ENCODE measurements at regions not wholly inside any gene's neighbourhood (a gene's known extent, or its start where the extent isn't known, plus 50 kb on each side); places are given as distances from the start of the nearest gene placed in this dataset.

DNA sequence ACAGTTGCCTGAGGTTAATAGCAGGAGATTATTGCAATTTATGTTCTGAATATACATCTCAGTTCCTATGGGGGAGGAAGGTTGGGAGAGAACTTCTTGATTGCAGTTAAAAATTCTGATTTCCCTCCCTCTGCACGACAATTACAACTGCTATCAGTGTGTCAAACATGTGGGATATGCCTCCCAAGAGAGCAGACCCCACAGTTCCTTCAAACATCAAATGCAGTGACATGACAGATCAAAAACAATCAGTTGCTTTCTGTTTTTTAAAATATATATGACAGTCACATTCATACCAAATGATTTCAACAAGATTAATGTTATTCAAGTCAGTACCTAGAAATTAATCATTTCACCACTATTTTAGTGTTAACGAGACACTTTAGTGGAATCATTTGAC lies 639.0 kb downstream of the EDEM1 start:
- 59% methylated on average over 2 of the region's 2 CpGs for WGBS
- no peak for ATAC-seq

GRCh38 chr3:5828251-5828650 lies 640.7 kb downstream of the EDEM1 start:
- Histone ChIP-seq H3K27me3 (ENCODE audit: control insufficient read depth, insufficient read depth) (no peaks in the 10 kb centered on the region), H3K4me3 (ENCODE audit: low read length) (no peak overlapping the region), H3K4me1 (ENCODE audit: control insufficient read depth, insufficient read depth, low read length) (no peaks in the 10 kb centered on the region), H3K27ac (ENCODE audit: low read length) (no peak overlapping the region), H3K9me3 (ENCODE audit: control insufficient read depth, low read length) (no peaks in the 10 kb centered on the region)
- DNase-seq (no peak), ATAC-seq (no peak)
- intact Hi-C loops (cut with DNase I): no loop called here
- 70% methylated on average over 2 of the region's 2 CpGs for WGBS

More for the DNA sequence above, 639.0 kb downstream of the EDEM1 start:
- Histone ChIP-seq H3K27me3 (ENCODE audit: control insufficient read depth, insufficient read depth) (no peaks in the 10 kb centered on the region), H3K4me1 (ENCODE audit: control insufficient read depth, insufficient read depth, low read length) (no peaks in the 10 kb centered on the region), H3K9me3 (ENCODE audit: control insufficient read depth, low read length) (no peaks in the 10 kb centered on the region), H3K4me3 (ENCODE audit: low read length) (no peak overlapping the region), H3K27ac (ENCODE audit: low read length) (no peak overlapping the region)
- intact Hi-C loops (cut with DNase I): no loop called here
- no peak for DNase-seq

DNA sequence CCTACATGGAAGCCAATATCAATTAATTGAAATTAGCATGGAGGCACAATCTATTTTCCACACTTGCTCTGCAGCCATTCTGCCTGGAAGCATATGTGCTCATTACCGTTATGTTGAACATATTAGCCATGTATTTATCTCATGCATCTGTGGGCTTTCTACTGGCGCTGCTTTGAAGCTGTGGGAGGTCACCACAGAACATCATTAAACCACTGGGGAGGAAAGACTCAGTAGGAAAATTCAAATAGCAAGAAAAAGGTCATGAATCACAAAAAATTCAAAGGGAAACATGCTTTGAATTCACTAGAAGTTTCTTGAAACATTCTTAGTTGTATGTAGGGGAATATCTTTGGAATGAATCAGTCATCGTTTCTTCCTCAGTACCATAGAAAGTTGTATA lies 652.5 kb downstream of the EDEM1 start:
- H3K27me3 ChIP-seq (ENCODE audit: control insufficient read depth, insufficient read depth): no peaks in the 10 kb centered on the region
- H3K9me3 ChIP-seq (ENCODE audit: control insufficient read depth, low read length): no peaks in the 10 kb centered on the region
- no peak for DNase-seq
- WGBS: 66% methylated on average over 3 of the region's 3 CpGs
- H3K27ac ChIP-seq (ENCODE audit: low read length): no peak overlapping the region
- ATAC-seq: no peak
- no peaks in the 10 kb centered on the region for H3K4me1 ChIP-seq (ENCODE audit: control insufficient read depth, insufficient read depth, low read length)
- intact Hi-C loops (cut with DNase I): no loop called here
- no peak overlapping the region for H3K4me3 ChIP-seq (ENCODE audit: low read length)

GRCh38 chr3:5841599-5841998 lies 654.1 kb downstream of the EDEM1 start:
- H3K27me3 ChIP-seq (ENCODE audit: control insufficient read depth, insufficient read depth): no peaks in the 10 kb centered on the region
- no peak for DNase-seq
- intact Hi-C loops (cut with DNase I): no loop called here
- H3K9me3 ChIP-seq (ENCODE audit: control insufficient read depth, low read length): no peaks in the 10 kb centered on the region
- 62% methylated on average over 2 of the region's 2 CpGs for WGBS
- H3K27ac ChIP-seq (ENCODE audit: low read length): no peak overlapping the region
- no peak for ATAC-seq
- H3K4me3 ChIP-seq (ENCODE audit: low read length): no peak overlapping the region
- no peaks in the 10 kb centered on the region for H3K4me1 ChIP-seq (ENCODE audit: control insufficient read depth, insufficient read depth, low read length)

- H3K27ac ChIP-seq (ENCODE audit: low read length): no peak overlapping the region
- 59% methylated on average over 1 of the region's 1 CpG for WGBS
- intact Hi-C loops (cut with DNase I): no loop called here
These were observed 658.8 kb downstream of the EDEM1 start for GRCh38 chr3:5846261-5846660.

DNA sequence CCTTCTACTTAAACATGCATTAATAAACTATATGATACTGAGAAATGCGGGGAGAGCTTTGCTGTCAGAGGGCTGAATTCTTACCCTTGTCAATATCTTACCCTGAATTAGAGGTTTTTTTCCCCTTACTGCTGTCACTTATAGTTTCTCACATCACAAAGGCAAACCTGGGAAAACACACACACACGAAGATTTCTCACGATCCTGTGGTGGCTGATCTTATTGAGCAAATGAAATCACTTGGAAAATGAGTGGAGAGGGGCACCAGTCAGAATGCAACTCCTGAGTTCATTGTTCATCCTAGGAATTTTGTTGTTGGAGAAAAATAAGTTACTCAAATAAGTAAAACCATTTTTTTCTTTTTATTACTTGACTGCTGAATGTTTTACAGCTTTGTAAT lies 673.6 kb downstream of the EDEM1 start:
- Histone ChIP-seq H3K4me3 (ENCODE audit: low read length) (no peak overlapping the region), H3K4me1 (ENCODE audit: control insufficient read depth, insufficient read depth, low read length) (no peaks in the 10 kb centered on the region), H3K27me3 (ENCODE audit: control insufficient read depth, insufficient read depth) (no peaks in the 10 kb centered on the region), H3K27ac (ENCODE audit: low read length) (no peak overlapping the region), H3K9me3 (ENCODE audit: control insufficient read depth, low read length) (no peaks in the 10 kb centered on the region)
- DNase-seq (no peak), ATAC-seq (no peak)
- 44% methylated on average over 3 of the region's 3 CpGs for WGBS
- intact Hi-C loops (cut with DNase I): no loop called here

More at GRCh38 chr3:5846261-5846660, 658.8 kb downstream of the EDEM1 start:
- ATAC-seq: no peak
- H3K27me3 ChIP-seq (ENCODE audit: control insufficient read depth, insufficient read depth): no peaks in the 10 kb centered on the region
- no peaks in the 10 kb centered on the region for H3K4me1 ChIP-seq (ENCODE audit: control insufficient read depth, insufficient read depth, low read length)
- H3K4me3 ChIP-seq (ENCODE audit: low read length): no peak overlapping the region
- no peak for DNase-seq
- H3K9me3 ChIP-seq (ENCODE audit: control insufficient read depth, low read length): no peaks in the 10 kb centered on the region

- Histone ChIP-seq H3K4me1 (ENCODE audit: control insufficient read depth, insufficient read depth, low read length) (no peaks in the 10 kb centered on the region), H3K4me3 (ENCODE audit: low read length) (no peak overlapping the region), H3K27ac (ENCODE audit: low read length) (no peak overlapping the region), H3K9me3 (ENCODE audit: control insufficient read depth, low read length) (no peaks in the 10 kb centered on the region), H3K27me3 (ENCODE audit: control insufficient read depth, insufficient read depth) (no peaks in the 10 kb centered on the region)
- no peak for ATAC-seq
- DNase-seq: no peak
- intact Hi-C loops (cut with DNase I): no loop called here
- WGBS: 88% methylated on average over 2 of the region's 2 CpGs
These were observed 687.4 kb downstream of the EDEM1 start for GRCh38 chr3:5874931-5875341.

DNA sequence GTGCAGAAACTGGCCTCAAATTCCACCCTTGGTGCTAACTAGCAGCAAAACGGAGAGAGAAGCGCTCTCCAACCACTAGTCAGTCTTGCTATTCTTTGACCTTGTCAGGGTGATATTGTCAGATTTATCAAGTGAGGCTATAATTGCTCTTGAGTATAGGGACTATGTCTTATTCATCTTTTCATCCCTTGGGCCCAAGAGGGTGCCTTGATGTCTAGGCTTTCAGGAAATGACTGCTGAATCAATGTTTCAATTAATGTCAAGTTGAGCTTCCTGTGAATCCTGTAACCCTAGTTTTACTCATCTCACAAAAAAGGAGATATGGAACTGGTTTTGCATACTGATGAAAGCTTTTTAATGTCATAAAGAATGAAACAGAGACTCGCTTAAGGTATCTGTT lies 701.3 kb downstream of the EDEM1 start:
- WGBS: 52% methylated on average over 3 of the region's 3 CpGs
- DNase-seq (no peak), ATAC-seq (no peak)
- no peaks in the 10 kb centered on the region for H3K4me1 ChIP-seq (ENCODE audit: control insufficient read depth, insufficient read depth, low read length)
- no peak overlapping the region for H3K27ac ChIP-seq (ENCODE audit: low read length)
- no peaks in the 10 kb centered on the region for H3K27me3 ChIP-seq (ENCODE audit: control insufficient read depth, insufficient read depth)
- intact Hi-C loops (cut with DNase I): no loop called here
- no peaks in the 10 kb centered on the region for H3K9me3 ChIP-seq (ENCODE audit: control insufficient read depth, low read length)
- H3K4me3 ChIP-seq (ENCODE audit: low read length): no peak overlapping the region

DNA sequence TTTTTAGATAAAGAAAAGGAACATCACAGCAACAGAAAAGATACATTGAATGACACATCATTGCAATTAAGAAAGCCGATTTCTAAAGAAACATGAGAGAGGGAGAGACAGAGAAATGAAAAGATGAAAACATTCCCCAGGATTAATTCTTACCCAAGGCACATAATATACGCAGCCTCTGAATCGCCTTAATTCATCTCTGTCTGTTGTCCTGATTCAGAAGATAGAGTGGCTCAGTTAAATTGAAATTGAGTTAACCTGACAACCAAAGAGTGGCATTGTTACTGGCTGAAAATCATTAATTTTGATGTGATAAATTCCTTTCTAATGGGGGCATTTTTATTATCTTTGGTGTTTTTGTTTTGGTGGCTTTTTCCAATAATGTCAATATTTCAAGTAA lies 701.9 kb downstream of the EDEM1 start:
- DNase-seq: no peak
- intact Hi-C loops (cut with DNase I): no loop called here
- ATAC-seq: no peak
- 74% methylated on average over 3 of the region's 3 CpGs for WGBS
- H3K27me3 ChIP-seq (ENCODE audit: control insufficient read depth, insufficient read depth): no peaks in the 10 kb centered on the region
- no peak overlapping the region for H3K27ac ChIP-seq (ENCODE audit: low read length)
- H3K9me3 ChIP-seq (ENCODE audit: control insufficient read depth, low read length): no peaks in the 10 kb centered on the region
- no peaks in the 10 kb centered on the region for H3K4me1 ChIP-seq (ENCODE audit: control insufficient read depth, insufficient read depth, low read length)
- no peak overlapping the region for H3K4me3 ChIP-seq (ENCODE audit: low read length)

DNA sequence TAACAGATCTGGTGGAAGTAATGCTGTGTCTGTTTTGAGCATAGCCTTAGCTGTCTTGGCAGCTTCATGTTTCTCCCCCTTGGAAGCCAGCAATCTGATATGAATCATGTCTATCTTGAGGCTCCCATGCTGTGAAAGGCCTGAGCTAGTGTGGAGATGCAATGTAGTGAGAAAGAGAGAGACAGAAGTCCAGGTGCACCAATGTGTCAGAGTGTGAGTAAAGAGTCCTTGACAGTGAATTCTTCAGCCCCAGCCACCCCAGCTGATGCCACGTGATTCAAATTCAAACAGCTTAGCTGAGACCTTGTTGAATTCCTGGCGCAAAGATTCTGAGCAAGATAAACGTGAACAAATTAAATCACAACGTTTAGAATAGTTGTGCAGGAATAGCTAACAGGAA lies 704.2 kb downstream of the EDEM1 start:
- no peak for DNase-seq
- no peaks in the 10 kb centered on the region for H3K4me1 ChIP-seq (ENCODE audit: control insufficient read depth, insufficient read depth, low read length)
- no peak overlapping the region for H3K4me3 ChIP-seq (ENCODE audit: low read length)
- intact Hi-C loops (cut with DNase I): no loop called here
- 53% methylated on average over 4 of the region's 4 CpGs for WGBS
- ATAC-seq: no peak
- H3K27me3 ChIP-seq (ENCODE audit: control insufficient read depth, insufficient read depth): no peaks in the 10 kb centered on the region
- no peak overlapping the region for H3K27ac ChIP-seq (ENCODE audit: low read length)
- H3K9me3 ChIP-seq (ENCODE audit: control insufficient read depth, low read length): no peaks in the 10 kb centered on the region

- Histone ChIP-seq H3K27me3 (ENCODE audit: control insufficient read depth, insufficient read depth) (no peaks in the 10 kb centered on the region), H3K9me3 (ENCODE audit: control insufficient read depth, low read length) (no peaks in the 10 kb centered on the region), H3K4me1 (ENCODE audit: control insufficient read depth, insufficient read depth, low read length) (no peaks in the 10 kb centered on the region), H3K4me3 (ENCODE audit: low read length) (no peak overlapping the region), H3K27ac (ENCODE audit: low read length) (no peak overlapping the region)
- 32% methylated on average over 2 of the region's 2 CpGs for WGBS
- intact Hi-C loops (cut with DNase I): no loop called here
- DNase-seq (no peak), ATAC-seq (no peak)
These were observed 710.6 kb downstream of the EDEM1 start for GRCh38 chr3:5898106-5898505.

DNA sequence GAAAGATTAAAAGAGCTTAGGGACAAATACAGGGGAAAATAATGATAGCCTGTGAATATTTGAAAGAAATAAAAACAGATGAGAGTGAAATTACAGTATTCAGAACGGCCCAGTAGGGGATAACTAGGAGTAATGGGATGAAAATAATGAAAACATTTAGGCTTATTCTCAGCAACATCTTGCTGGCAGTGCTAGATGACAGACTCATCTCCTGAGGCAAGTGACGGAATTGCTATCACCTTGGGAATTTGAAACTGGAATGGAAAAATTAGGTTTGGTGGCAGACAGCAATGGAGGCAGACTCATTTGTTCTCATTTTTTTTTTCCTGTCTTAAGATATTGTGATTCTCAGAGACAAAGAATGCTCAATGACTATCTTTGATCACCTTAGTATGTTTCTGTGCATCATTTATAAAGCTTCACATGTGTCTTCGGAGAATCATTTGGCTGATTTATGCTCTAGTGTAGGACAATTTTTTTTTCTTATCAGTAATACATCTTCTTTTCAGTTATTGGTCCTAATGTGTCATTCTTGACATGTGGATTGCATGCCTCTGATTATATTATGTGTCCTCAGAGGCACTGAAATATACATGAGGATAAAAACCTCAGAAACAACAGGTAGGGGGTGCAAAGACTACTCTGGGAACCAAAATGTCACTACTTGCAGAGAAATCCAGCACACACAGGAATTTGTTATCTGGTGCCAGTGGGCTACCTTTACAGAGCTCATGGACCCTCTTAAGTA lies 711.7 kb downstream of the EDEM1 start:
- Histone ChIP-seq H3K27me3 (ENCODE audit: control insufficient read depth, insufficient read depth) (no peaks in the 10 kb centered on the region), H3K4me3 (ENCODE audit: low read length) (no peak overlapping the region), H3K27ac (ENCODE audit: low read length) (no peak overlapping the region), H3K9me3 (ENCODE audit: control insufficient read depth, low read length) (no peaks in the 10 kb centered on the region), H3K4me1 (ENCODE audit: control insufficient read depth, insufficient read depth, low read length) (no peaks in the 10 kb centered on the region)
- DNase-seq (no peak), ATAC-seq (no peak)
- intact Hi-C loops (cut with DNase I): no loop called here
- 70% methylated on average over 3 of the region's 3 CpGs for WGBS

Data from right cardiac atrium (tissue), 5 donors.